ENCODE measurements at regions not wholly inside any gene's neighbourhood (a gene's known extent, or its start where the extent isn't known, plus 50 kb on each side); places are given as distances from the start of the nearest gene placed in this dataset.

DNA sequence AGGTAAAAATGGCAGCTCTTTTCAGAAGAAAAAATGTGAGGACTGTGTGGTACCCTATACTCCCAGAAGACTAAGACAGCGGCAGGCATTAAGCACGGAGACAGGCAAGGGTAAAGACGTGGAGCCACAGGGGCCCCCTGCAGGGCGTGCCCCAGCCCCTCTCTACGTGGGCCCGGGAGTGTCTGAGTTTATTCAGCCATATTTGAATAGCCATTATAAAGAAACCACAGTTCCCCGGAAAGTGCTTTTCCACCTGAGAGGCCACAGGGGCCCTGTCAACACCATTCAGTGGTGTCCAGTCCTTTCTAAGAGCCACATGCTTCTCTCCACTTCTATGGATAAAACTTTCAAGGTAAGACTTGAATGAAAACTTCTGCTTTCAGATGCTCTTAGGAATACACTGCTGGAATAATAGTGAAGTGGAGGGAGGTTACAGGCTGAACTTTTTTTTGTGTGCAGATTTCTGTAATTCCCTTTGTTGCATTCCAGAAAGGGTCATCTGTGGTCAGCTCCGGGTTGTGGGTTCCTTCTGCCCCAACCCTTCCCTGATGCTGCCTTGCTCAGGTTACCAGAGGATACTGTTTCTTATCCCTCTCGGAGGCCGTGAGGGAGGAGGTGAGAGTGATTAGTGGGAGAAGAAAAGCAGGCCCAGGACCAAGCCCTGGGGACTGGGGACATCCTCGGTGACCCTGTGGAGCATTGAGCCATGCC, 58.4 kb downstream of the SLC25A47 start:
- no peak for DNase-seq (ENCODE audit: low spot score)

DNA sequence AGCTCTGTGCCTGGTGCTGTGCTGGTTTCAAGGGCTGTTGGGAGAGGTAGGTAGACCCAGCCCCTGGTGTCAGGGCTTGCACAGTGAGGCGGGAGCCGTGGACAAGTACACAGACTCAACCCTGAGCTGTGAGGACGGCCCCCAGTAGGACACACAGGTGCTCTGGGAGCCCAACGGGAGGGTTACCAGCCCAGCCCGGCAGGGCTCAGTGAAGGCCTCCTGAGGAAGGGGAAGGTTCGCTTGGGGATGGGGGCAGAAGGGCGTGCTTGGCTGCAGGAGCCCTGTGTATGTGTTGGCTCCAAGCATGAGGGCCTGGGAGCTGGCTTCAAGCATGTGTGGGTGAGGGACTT, 58.9 kb downstream of the SLC25A47 start:
- DNase-seq (ENCODE audit: low spot score) = no peak

DNA sequence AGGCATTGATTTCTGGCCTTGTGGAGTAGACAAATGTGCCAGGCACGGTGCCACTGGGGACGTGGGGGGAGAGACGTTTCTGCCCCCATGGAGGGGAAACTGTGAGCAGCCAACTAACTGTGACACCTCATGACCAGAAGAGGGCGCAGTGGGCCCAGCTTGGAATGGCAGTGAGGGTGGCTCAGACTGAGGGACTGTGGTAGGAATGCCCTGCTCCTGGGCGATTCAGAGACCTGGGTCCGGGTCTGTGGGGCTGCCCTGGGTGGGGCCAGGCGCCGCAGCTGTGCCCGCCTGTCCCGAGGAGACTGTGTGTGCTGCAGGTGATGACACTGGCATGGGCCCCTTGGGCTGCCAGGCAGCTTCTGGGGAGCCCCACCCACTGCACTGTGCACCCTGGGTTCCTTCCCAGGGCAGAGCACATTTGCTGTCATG, 60.6 kb downstream of the SLC25A47 start:
- DNase-seq (ENCODE audit: low spot score) = peak; percentile 58

DNA sequence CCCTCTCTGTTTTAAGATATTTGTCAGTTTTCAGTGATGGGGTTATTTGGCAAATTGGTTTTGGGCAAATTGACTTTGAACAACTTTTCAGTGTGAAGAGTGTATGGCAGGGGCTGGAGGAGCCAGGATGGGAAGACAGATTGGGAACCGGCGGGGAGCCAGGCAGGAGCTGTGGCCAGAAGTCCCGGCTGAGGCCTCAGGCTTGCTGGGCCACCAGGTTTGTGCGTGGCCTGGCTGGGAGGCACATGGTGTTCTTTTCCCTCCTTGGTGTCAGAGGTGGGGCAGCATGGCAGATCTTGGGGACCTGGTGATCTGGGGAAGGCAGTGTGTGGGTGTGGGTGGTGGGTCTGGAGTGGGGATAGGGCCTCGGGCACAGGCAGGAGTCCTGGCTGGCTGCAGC, 61.1 kb downstream of the SLC25A47 start:
- DNase-seq (ENCODE audit: low spot score) = no peak

DNA sequence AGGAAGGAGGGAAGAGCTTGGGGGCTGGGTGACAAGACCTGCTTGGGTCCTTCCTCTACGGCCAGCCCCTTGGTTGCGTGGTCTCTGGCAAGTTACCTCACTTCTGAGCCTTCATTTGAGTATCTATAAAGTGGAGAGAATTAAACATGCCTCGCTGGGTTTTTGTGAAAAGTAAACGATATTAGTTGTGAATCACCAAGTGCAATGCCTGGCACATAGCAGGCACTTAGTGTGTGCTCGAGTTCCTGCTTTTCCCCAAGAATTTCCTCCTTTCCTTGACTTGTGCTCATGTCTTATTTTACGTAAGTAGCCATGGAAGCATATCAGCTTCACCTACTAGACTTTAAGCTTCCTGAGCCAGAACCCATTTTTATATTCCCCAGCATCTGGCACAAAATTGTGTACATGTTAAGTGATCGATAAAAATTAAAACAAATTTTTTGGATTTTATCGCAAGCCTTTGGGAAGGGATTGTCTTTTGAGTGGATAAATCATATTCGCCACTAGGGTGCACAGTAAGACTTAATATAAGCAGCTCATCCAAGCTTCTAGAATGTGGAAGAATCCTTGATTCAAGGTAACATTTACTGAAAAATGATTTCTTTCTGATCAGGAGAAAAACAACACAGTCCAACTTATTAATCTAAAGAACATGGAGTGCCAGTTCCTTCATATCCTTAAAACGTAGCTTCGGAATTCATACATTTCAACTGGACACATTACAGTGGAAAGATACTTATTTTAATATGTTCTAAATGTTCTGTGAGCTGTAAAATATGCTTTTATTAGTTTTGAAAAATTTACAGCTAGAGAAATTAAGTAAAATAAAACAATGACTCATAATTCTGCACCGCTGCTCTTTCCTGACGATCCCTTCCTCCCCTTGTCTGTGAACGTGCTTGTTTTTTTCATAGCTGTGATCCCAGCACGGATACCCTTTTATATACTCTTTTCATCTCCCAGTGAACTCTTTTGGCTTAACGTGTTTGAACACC, 62.0 kb downstream of the SLC25A47 start:
- DNase-seq (ENCODE audit: low spot score) = peak; percentile 60

DNA sequence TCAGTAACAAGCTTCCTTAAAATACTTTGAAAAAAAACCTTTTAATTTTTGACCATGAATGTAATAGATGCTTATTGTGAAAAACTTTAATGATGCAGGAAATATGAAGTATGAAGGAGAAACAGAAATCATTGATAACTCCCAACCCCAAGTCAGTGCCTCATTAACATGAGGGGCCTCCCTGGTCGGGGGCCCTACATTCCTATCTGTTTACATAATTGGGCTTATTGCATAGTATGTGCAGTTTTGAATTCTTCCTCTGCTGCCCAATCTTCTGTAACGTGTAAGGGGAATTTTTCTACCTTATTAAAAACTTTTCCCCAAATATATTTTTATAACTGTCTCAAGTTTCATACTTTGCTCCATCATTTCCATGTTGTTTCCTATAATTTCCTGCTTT, 63.0 kb downstream of the SLC25A47 start:
- DNase-seq (ENCODE audit: low spot score) = no peak

DNA sequence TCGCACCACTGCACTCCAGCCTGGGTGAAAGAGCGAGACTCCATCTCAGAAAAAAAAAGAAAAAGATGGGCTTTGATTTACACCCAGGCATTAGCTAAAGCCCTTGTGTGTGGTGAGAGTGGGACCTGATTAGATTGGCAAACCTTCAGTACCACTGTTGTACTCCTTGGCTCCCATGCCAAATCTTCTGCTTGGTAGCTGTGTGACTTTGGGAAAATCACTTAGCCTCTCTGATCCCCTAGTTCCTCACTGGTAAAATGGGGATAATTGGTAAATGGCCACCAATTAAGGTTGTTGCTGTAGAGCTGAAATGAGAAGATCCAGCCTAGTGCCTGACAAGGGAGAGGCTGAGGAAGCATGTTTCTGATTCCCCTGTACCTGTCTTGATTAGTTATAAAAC, 63.7 kb downstream of the SLC25A47 start:
- DNase-seq (ENCODE audit: low spot score) = no peak

DNA sequence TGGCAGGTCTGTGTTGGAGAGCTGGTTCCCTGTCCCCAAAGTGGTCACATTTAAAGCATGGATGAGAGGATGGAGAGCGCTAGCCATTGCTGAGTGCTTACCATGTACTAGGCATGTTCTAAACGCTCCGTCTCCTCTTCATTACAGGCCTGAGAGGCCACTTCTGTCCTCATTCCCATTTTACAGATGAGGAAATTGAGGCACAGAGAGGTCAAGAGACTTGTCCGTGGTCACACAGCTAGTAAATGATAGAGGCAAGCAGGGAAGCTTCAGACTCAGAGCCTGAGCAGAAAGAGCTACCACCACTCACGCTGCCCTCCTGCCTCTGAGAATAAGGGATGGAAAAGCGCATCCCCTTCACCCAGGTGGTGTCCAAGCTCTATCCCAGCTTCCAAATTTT, 64.3 kb downstream of the SLC25A47 start:
- no peak for DNase-seq (ENCODE audit: low spot score)

DNA sequence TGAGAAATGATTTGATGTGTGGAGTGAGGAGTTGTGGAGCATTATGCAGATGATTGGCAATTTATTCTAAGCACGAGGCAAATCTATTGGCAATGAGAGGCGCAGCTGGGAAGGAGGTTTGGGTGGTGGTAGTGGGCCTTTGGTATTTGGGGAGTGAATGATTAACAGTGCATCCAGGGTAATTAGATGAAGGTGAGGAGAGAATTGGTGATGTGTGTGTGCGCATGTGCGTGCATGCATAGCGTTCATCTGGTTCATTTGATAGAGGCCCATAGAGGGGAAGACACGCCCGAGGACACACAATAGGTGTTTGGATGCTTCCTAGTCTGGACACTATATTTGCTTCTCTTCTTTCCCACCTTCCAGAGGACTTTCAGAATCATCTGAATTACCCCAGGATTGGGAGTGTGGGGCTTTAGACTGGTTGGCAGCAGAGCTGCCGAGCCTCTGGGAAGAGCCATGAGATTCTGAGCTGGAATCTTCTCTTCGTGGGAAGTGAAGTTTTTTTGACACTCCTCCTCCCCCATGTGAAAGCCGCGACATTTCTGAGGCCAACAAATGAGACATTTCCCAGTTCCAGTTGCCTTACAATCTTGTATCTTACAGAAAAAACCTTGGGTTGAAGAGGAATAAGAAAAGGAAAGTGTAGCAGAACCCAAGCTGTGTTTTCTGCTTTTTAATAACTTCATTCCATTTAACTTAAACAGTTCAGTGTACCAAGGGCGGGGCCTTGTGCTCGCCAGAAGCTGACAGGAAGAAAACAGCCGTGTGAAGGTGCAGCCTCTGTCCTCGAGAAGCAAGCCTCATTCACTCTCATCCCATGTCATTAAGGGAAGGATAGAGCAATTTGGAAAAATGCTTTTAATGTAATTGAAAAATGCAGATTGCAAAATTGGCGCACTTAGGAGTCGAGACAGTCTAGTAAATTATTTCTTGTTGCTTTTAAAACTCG, 65.2 kb downstream of the SLC25A47 start:
- DNase-seq (ENCODE audit: low spot score) = no peak

DNA sequence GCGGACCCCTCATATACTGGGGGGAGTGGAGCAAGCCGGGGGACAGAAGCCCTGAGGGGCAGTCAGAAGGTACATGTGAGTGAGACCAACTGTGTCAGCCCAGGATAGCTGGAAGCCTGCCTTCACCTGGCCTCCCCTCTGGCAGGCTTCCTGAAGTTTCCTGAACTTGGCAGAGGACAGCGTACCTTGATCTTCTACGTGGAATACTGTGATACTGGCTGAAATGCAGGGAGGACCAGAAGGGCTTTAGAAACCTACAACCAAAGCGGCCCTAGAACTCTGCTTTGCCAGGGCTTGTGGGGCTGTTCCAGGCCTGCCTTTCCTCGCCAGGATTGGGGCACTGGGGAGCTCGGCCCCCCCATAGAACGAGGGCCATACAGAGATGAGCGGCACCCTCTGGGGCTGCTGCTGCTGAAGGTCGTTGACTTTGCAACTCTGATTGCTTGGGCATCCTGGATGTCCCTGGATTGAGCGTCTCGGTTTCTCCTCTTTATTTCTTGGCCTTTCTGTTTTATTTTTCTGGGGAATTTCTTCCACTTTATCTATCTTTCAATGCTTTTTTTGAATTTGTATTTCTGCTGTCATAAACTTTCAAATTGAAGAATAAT, 66.5 kb downstream of the SLC25A47 start:
- DNase-seq (ENCODE audit: low spot score) = no peak

DNA sequence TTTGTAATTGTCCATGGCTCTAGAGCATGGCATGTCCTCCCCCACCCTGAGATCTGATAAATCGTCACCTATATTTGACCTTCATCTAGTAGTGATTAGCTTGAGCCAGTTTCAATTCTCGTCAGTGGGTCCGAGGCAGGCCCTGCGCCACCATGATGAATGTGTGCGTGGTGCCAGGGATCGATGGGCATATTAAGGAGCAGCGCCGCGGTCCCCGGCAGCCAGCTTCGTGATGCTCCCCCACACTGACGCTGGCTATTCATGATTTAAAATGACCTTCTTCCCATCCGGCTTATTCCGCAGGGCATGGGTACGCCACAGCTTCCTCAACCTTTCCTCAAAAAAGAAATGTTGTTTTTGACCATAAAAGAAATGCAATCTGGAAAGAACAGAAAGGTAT, 68.0 kb downstream of the SLC25A47 start:
- DNase-seq (ENCODE audit: low spot score) = no peak

DNA sequence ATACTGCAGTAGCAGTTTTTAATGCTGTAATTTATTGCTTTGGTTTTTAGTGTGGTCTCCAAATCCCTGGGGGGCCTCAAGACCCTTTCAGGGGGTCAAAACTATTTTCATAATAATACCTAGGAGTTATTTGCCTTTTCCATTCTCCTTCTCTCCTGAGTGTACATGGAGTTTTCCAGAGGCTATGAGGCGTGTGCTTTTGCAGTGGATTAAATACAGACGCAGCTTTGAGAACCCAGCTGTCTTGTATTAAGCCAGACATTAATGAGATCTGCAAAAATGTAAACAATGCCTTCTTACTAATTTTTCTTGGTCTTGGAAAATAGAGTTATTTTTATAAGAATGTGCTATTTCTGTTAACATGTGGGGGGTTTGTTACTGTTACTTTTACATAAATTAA, 68.6 kb downstream of the SLC25A47 start:
- no peak for DNase-seq (ENCODE audit: low spot score)

DNA sequence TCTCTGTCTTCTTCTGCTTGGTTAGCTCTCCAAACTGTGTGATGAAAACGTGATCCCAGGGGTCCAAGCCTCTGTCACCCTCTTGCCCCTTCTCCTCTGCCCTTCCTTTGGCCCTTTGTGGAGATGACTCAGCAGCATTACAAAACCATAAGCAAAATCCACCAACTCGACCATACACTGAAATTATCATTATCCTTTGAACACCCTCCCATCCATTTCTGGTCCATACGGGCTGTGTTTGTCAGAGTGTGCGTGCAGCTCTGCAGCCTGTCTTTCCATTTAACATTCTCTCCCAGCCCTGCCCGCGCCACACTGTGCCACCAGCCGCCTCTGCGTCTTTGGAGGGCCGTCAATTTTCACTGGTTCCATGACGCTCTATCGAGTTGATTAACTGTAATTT, 69.2 kb downstream of the SLC25A47 start:
- DNase-seq (ENCODE audit: low spot score) = no peak

DNA sequence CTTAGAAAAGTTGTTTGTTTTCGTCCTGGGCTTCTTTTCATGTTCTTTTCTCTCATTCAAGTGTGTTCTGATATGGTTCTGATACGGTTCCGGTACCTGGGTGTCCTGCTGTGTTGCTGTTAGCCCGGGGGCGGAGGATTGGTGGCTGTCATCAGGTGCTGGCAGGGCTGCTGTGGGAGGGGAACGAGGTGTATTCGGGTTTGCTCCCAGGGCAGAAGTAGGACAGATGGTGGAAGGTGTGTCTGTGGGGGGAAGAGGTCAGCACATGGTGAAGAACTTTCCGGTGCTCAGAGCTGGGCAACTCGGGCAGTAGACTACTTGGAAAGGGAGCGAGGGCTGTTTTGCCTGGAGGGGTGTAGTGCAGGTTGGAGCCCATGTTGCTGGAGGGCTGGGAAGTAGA, 70.2 kb downstream of the SLC25A47 start:
- DNase-seq (ENCODE audit: low spot score) = no peak

DNA sequence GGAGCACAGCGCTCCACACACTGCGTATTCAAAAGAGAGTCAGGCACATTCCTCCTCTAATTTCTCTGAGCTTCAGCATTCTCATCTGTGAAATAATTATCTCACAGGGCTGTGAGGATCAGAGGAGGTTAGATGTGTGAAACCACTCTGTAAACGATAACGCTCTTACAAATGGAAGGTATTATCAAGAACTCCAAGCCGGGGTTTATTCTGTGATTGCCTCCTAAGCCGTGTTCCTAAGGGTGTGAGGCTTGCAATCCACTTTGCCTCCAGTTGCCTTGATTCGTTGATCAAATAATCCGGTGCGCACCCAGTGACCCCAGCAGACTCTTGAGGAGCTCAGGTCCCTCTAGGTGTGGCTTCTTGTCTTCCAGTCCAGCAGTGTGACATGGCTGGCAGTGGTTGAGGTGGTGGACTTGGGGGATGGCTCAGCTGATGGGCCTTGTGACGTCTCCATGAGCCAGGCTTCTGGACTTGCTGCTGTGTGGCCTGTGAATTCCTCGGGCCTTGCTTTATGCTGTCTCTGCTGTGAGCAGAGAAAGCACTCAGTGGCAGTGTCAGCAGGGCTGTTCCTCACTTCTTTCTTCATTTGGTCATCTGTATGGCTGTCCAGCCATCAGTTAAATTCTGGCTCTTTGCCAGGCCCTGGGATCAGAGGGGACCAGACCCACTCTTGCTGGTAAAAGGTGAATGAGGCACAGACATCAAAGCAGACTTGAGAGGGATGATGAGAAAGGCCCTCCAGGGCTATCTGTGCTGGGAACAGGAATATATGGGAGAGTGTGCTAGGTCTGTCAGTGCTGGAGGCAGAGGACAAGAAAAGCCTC, 71.0 kb downstream of the SLC25A47 start:
- no peak for DNase-seq (ENCODE audit: low spot score)

DNA sequence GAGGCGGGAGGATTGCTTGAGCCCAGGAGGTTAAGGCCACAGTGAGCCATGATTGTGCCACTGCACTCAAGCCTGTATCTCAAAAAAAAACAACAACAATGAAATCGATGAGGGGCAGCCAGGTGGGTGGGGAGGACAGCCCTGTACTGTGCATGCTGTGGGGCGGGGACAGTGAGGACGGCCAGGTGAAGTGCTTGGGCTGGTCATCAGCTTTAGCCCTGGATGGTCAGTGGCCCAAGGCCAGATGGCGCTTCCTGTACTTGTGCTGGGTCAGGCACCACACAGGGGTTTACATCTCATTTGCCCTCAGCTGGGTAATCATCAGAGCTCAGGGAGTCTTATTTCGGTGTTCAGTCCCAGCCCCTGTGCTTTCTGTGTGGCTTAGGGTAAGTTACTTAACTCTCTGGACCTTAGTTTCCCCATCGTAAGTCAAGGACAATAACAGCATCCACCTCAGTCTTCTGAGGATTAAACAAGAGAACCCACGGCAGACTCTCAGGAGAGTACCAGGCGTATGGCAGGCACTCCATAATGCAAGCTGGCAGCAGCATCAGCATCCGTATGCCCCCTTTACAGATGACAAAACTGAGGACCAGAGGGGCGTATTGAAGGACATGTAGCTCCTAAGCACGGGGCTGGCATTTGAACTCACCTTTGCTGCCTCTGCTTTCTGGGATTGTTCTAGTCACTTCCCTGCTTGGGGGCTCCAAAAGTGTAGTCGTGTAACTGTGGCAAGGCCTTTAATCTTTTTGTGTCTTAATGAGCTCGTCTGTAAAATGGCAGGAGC, 71.9 kb downstream of the SLC25A47 start:
- no peak for DNase-seq (ENCODE audit: low spot score)

DNA sequence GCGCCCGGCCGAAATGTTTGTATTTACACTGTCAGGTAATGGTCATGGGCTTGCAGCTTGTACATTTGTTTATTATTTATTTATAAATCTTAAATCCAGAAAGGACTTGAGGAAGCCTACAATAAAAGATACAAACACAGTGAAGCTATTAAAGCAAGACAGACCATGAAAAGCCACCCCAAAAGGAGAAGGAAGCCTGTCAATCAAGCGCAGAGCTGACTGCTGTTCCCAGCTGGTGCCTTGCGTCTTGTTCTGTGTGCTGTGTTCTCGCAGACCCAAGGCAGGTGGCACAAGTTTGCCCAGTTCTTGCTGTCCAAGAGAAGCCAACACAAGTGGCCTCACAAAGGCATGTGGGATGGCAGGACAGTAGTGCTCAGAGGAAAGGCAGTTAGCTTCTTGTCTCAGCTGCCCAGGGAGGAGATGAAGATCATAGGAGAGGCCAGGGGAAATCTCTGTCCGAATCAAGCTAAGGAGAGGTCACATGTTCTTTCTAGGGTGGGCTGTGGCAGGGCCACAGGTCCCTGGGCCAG, 73.2 kb downstream of the SLC25A47 start:
- DNase-seq (ENCODE audit: low spot score) = no peak

DNA sequence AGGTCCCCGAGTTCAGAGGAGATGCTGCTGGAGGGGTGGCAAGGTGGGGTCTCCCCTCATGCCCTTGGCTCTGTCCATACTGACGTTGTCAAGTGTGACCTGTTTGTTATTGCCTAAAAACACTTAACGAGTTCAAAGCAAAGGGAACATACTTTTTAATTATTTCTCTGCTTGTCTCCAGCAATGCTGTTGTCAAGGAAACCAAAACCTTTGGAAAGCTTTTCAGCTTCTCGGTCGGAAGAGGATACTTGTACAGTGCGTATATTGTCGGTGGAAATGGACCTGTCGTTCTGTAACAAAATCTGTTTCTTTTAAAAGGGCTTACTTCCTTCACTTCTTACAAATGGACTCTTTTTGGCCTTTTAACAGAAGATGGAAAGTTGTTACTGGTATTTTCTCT, 73.9 kb downstream of the SLC25A47 start:
- DNase-seq (ENCODE audit: low spot score) = no peak

DNA sequence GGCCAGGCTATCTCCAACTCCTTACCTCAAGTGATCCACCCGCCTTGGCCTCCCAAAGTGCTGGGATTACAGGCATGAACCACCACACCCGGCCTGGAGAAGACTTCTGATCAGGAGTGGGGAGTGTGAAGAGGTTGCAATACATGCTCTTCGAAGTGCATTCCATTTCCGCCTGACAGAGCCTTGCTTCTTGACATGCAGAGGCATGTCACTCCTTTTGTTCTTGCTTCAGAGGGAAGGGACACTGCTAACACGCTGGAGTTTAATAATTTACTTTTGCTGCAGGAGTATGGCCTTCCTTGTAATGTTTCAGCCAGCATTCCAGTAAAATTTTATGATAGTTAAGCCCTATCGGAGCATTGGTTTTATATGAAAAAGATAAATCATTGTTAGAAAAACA, 74.9 kb downstream of the SLC25A47 start:
- DNase-seq (ENCODE audit: low spot score) = no peak
